ENCODE measurements at regions not wholly inside any gene's neighbourhood (a gene's known extent, or its start where the extent isn't known, plus 50 kb on each side); places are given as distances from the start of the nearest gene placed in this dataset.
A peak's percentile ranks its signal among the peaks of the same experiment; 100 is the strongest.
"Not testable (repeated sequence)": the region's sequence is repeated elsewhere in the genome, so short reads cannot be mapped to it uniquely, and the experiment has no call there.

DNA sequence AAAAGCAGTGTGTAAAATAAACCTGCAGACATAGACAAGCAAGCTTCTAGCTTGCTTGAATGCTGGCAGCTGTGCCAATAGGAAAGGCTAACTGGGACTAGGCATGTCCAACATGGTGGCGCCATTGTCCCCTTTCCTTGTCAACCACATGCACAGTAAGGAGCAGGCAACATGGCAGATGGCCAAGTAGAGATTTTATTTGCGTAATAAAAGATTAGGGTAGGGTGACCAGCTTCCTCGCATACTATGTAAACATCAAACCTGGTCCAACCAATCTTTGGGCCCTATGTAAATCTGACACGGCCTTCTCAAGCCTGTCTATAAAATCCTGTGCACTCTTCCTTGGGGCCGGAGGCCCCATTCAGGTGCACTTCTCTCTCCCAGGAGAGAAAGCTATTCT lies 575.4 kb upstream of the GOLIM4 start:
- WGBS, 2 donors: 75 to 80% methylated on average over 5 of the region's 5 CpGs
- H3K27me3 ChIP-seq (ENCODE audit: control insufficient read depth in 3 of 3, insufficient read depth in 3 of 3, low read length in 2 of 3): no peaks in the 10 kb centered on the region
- no peak overlapping the region for H3K9ac ChIP-seq (ENCODE audit: insufficient read depth in 1 of 2, low read length in 2 of 2)
- ATAC-seq (ENCODE audit: insufficient read depth, low FRiP score): no peak
- no peaks in the 10 kb centered on the region for H3K36me3 ChIP-seq (ENCODE audit: control insufficient read depth in 4 of 4, insufficient read depth in 4 of 4, low read length in 4 of 4)
- TF ChIP-seq CTCF (IDR thresholded peaks at IDR 0.05; ENCODE audit: control extremely low read depth, extremely low read depth): no peak
- H3K27ac ChIP-seq (ENCODE audit: low read depth in 1 of 2, low read length in 1 of 2): no peak overlapping the region
- peak in 1 of 3 donors; percentile 30 for DNase-seq
- H3K4me3 ChIP-seq: no peak overlapping the region
- H3K9me3 ChIP-seq (ENCODE audit: control insufficient read depth in 4 of 4, insufficient read depth in 3 of 4, low read length in 3 of 4): no peaks in the 10 kb centered on the region
- no peaks in the 10 kb centered on the region for H3K4me1 ChIP-seq (ENCODE audit: control insufficient read depth in 5 of 5, insufficient read depth in 5 of 5, low read length in 5 of 5)

- H3K4me3 ChIP-seq; H3K9me3 ChIP-seq (ENCODE audit: control insufficient read depth in 4 of 4, insufficient read depth in 3 of 4, low read length in 3 of 4); DNase-seq; H3K36me3 ChIP-seq (ENCODE audit: control insufficient read depth in 4 of 4, insufficient read depth in 4 of 4, low read length in 4 of 4); H3K27me3 ChIP-seq (ENCODE audit: control insufficient read depth in 3 of 3, insufficient read depth in 3 of 3, low read length in 2 of 3); H3K9ac ChIP-seq (ENCODE audit: insufficient read depth in 1 of 2, low read length in 2 of 2); H3K4me1 ChIP-seq (ENCODE audit: control insufficient read depth in 5 of 5, insufficient read depth in 5 of 5, low read length in 5 of 5); H3K27ac ChIP-seq (ENCODE audit: low read depth in 1 of 2, low read length in 1 of 2); ATAC-seq (ENCODE audit: insufficient read depth, low FRiP score): not testable (repeated sequence)
- WGBS, 2 donors: 77 to 90% methylated on average over 6 of the region's 6 CpGs
These were observed 565.3 kb upstream of the GOLIM4 start for GRCh38 chr3:168660879-168661657.

GRCh38 chr3:168659015-168659414 lies 563.3 kb upstream of the GOLIM4 start:
- no peaks in the 10 kb centered on the region for H3K4me1 ChIP-seq (ENCODE audit: control insufficient read depth in 5 of 5, insufficient read depth in 5 of 5, low read length in 5 of 5)
- ATAC-seq (ENCODE audit: insufficient read depth, low FRiP score) (no peak), DNase-seq (no peak)
- TF ChIP-seq CTCF (IDR thresholded peaks at IDR 0.05; ENCODE audit: control extremely low read depth, extremely low read depth): no peak
- no peak overlapping the region for H3K9ac ChIP-seq (ENCODE audit: insufficient read depth in 1 of 2, low read length in 2 of 2)
- H3K27ac ChIP-seq (ENCODE audit: low read depth in 1 of 2, low read length in 1 of 2): no peak overlapping the region
- H3K4me3 ChIP-seq: no peak overlapping the region
- no peaks in the 10 kb centered on the region for H3K36me3 ChIP-seq (ENCODE audit: control insufficient read depth in 4 of 4, insufficient read depth in 4 of 4, low read length in 4 of 4)
- no peaks in the 10 kb centered on the region for H3K27me3 ChIP-seq (ENCODE audit: control insufficient read depth in 3 of 3, insufficient read depth in 3 of 3, low read length in 2 of 3)
- H3K9me3 ChIP-seq (ENCODE audit: control insufficient read depth in 4 of 4, insufficient read depth in 3 of 4, low read length in 3 of 4): peaks cover 0 to 3% (median 1%) of the 10 kb centered on the region in 4 donors

DNA sequence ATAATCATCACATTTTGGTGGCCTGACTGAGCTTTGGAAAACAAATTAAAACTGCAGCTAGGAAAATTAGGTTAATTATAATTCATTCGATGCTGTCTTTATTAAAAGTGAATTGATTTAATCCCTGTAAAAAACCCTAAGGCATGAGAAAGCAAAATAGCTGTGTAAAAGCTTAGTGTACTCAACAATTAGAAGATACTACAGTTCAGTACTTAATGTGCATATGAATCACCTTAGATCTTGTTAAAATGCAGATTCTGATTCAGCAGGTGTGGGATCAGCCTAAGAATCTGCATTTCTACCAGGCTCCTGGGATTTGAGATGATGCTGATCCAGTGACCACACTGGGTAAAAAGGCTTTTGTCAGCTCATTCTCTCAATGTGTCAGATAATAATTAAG lies 559.9 kb upstream of the GOLIM4 start:
- H3K27ac ChIP-seq (ENCODE audit: low read depth in 1 of 2, low read length in 1 of 2): no peak overlapping the region
- ATAC-seq (ENCODE audit: insufficient read depth, low FRiP score) (no peak), DNase-seq (no peak)
- no peaks in the 10 kb centered on the region for H3K9me3 ChIP-seq (ENCODE audit: control insufficient read depth in 4 of 4, insufficient read depth in 3 of 4, low read length in 3 of 4)
- H3K27me3 ChIP-seq (ENCODE audit: control insufficient read depth in 3 of 3, insufficient read depth in 3 of 3, low read length in 2 of 3): no peaks in the 10 kb centered on the region
- H3K4me1 ChIP-seq (ENCODE audit: control insufficient read depth in 5 of 5, insufficient read depth in 5 of 5, low read length in 5 of 5): no peaks in the 10 kb centered on the region
- H3K4me3 ChIP-seq: no peak overlapping the region
- H3K9ac ChIP-seq (ENCODE audit: insufficient read depth in 1 of 2, low read length in 2 of 2): no peak overlapping the region
- 89 to 91% methylated on average over 1 of the region's 1 CpG for WGBS, 2 donors
- no peak for TF ChIP-seq CTCF (IDR thresholded peaks at IDR 0.05; ENCODE audit: control extremely low read depth, extremely low read depth)
- H3K36me3 ChIP-seq (ENCODE audit: control insufficient read depth in 4 of 4, insufficient read depth in 4 of 4, low read length in 4 of 4): no peaks in the 10 kb centered on the region
